ENCODE measurements at regions not wholly inside any gene's neighbourhood (a gene's known extent, or its start where the extent isn't known, plus 50 kb on each side); places are given as distances from the start of the nearest gene placed in this dataset.

DNA sequence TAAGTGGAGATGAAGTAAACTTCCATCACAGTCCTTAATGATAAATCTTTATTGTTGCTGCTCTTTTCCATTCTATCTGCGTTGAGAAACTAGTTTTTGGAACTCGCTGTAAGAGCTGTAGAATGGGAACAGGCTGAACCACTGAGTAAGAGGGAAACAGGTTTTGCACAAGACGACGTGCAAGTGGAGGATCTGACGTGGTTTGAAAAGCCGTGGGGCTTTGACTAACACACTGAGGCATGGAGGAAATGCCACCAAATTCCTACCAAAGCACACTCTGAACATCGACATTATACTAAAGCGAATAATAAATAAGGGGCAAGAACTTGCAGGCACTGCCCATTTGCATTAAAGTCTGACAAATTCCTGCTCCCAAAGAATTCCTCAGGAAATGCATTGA lies 160.6 kb downstream of the KLF6 start:
- no peak for TF ChIP-seq GLIS3 (CRISPR knock-in tag; IDR thresholded peaks at IDR 0.05)
- TF ChIP-seq RARB (CRISPR knock-in tag; IDR thresholded peaks at IDR 0.05) = no peak
- no peak for TF ChIP-seq ISL1 (CRISPR knock-in tag; IDR thresholded peaks at IDR 0.05)
- TF ChIP-seq ZFP30 (CRISPR knock-in tag; IDR thresholded peaks at IDR 0.05) = no peak
- TF ChIP-seq ESRRG (CRISPR knock-in tag; IDR thresholded peaks at IDR 0.05) = no peak
- TF ChIP-seq, protein P1, sequence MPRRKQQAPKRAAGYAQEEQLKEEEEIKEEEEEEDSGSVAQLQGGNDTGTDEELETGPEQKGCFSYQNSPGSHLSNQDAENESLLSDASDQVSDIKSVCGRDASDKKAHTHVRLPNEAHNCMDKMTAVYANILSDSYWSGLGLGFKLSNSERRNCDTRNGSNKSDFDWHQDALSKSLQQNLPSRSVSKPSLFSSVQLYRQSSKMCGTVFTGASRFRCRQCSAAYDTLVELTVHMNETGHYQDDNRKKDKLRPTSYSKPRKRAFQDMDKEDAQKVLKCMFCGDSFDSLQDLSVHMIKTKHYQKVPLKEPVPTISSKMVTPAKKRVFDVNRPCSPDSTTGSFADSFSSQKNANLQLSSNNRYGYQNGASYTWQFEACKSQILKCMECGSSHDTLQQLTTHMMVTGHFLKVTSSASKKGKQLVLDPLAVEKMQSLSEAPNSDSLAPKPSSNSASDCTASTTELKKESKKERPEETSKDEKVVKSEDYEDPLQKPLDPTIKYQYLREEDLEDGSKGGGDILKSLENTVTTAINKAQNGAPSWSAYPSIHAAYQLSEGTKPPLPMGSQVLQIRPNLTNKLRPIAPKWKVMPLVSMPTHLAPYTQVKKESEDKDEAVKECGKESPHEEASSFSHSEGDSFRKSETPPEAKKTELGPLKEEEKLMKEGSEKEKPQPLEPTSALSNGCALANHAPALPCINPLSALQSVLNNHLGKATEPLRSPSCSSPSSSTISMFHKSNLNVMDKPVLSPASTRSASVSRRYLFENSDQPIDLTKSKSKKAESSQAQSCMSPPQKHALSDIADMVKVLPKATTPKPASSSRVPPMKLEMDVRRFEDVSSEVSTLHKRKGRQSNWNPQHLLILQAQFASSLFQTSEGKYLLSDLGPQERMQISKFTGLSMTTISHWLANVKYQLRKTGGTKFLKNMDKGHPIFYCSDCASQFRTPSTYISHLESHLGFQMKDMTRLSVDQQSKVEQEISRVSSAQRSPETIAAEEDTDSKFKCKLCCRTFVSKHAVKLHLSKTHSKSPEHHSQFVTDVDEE (CRISPR knock-in tag; IDR thresholded peaks at IDR 0.05) = no peak
- TF ChIP-seq, protein P2, sequence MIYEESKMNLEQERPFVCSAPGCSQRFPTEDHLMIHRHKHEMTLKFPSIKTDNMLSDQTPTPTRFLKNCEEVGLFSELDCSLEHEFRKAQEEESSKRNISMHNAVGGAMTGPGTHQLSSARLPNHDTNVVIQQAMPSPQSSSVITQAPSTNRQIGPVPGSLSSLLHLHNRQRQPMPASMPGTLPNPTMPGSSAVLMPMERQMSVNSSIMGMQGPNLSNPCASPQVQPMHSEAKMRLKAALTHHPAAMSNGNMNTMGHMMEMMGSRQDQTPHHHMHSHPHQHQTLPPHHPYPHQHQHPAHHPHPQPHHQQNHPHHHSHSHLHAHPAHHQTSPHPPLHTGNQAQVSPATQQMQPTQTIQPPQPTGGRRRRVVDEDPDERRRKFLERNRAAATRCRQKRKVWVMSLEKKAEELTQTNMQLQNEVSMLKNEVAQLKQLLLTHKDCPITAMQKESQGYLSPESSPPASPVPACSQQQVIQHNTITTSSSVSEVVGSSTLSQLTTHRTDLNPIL (CRISPR knock-in tag; IDR thresholded peaks at IDR 0.05; ENCODE audit: low read depth) = no peak
- no peak for TF ChIP-seq ZNF70 (CRISPR knock-in tag; IDR thresholded peaks at IDR 0.05)
- TF ChIP-seq TCF4 (CRISPR knock-in tag; IDR thresholded peaks at IDR 0.05; ENCODE audit: borderline replicate concordance) = no peak
- TF ChIP-seq TOX (CRISPR knock-in tag; IDR thresholded peaks at IDR 0.05; ENCODE audit: borderline replicate concordance) = no peak
- TF ChIP-seq, protein P3, sequence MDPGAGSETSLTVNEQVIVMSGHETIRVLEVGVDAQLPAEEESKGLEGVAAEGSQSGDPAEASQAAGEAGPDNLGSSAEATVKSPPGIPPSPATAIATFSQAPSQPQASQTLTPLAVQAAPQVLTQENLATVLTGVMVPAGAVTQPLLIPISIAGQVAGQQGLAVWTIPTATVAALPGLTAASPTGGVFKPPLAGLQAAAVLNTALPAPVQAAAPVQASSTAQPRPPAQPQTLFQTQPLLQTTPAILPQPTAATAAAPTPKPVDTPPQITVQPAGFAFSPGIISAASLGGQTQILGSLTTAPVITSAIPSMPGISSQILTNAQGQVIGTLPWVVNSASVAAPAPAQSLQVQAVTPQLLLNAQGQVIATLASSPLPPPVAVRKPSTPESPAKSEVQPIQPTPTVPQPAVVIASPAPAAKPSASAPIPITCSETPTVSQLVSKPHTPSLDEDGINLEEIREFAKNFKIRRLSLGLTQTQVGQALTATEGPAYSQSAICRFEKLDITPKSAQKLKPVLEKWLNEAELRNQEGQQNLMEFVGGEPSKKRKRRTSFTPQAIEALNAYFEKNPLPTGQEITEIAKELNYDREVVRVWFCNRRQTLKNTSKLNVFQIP (CRISPR knock-in tag; IDR thresholded peaks at IDR 0.05; ENCODE audit: borderline replicate concordance, low read depth) = no peak
- TF ChIP-seq OSR1 (CRISPR knock-in tag; IDR thresholded peaks at IDR 0.05) = no peak
- no peak for TF ChIP-seq BACH2 (CRISPR knock-in tag; IDR thresholded peaks at IDR 0.05; ENCODE audit: borderline replicate concordance)
- ATAC-seq = no peak

DNA sequence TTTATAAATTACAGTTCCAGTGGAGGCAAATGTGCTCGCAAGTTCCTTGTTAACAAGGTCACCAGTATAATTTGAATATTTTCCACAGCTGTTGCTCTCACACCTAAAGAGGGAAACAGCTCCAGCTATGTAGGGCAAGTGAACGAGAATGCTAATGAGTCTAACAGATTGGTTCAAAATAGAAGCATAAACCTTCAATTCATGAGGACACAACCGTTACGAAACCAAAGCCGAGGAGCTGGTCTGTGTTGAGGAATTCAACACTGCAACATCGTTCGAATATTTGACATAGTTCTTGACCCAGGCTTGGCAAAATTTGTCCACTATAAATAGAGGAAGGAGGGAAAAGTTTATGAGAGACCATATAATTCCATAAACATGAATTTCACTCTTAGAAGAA lies 161.3 kb downstream of the KLF6 start:
- ATAC-seq = peak; percentile 35; the same call in 2 of the 3 replicates
- TF ChIP-seq ZNF565 (CRISPR knock-in tag; conservative IDR thresholded peaks at IDR 0.05; ENCODE audit: low read depth) (no peak), ZNF70 (CRISPR knock-in tag; IDR thresholded peaks at IDR 0.05) (no peak), OSR1 (CRISPR knock-in tag; IDR thresholded peaks at IDR 0.05) (no peak), TCF4 (CRISPR knock-in tag; IDR thresholded peaks at IDR 0.05; ENCODE audit: borderline replicate concordance) (no peak), ZC3H10 (CRISPR knock-in tag; IDR thresholded peaks at IDR 0.05) (no peak), CSDC2 (CRISPR knock-in tag; IDR thresholded peaks at IDR 0.05) (no peak)
- TF ChIP-seq, protein P1 (CRISPR knock-in tag; IDR thresholded peaks at IDR 0.05) = no peak
- TF ChIP-seq, protein P3 (CRISPR knock-in tag; IDR thresholded peaks at IDR 0.05; ENCODE audit: borderline replicate concordance, low read depth) = no peak
- TF ChIP-seq, protein P2 (CRISPR knock-in tag; IDR thresholded peaks at IDR 0.05; ENCODE audit: low read depth) = no peak
